ENCODE measurements at regions not wholly inside any gene's neighbourhood (a gene's known extent, or its start where the extent isn't known, plus 50 kb on each side); places are given as distances from the start of the nearest gene placed in this dataset.

DNA sequence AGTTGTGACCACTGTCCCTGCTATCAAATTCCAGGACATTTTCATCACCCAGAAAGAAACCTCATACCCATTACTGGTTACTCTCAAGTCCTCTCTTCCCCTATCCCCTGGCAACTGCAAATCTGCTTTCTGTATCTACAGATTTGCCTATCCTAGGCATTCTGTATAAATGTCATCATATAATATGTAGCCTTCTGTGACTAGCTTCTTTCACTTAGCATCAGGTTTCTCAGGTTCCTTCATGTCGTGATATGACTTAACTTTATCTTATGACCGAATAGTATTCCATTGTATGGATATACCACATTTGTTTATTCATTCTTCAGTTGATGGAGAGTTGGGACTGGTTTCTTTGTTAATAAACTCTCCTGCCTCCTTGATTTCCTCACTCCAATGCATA lies 60.5 kb downstream of the PMAIP1 start:
- Histone ChIP-seq H3K9me3 (ENCODE audit: low read depth) (no peaks in the 10 kb centered on the region), H3K27me3 (peaks cover 3% of the 10 kb centered on the region), H3K4me3 (no peak overlapping the region), H3K36me3 (replicated peaks; ENCODE audit: insufficient read depth, low read depth) (no peaks in the 10 kb centered on the region), H2AFZ (no peak overlapping the region), H3K79me2 (no peaks in the 10 kb centered on the region), H3K4me1 (ENCODE audit: insufficient read depth) (peaks cover 10% of the 10 kb centered on the region), H3K4me2 (no peak overlapping the region), H3K9me2 (replicated peaks; ENCODE audit: insufficient read depth) (no peaks in the 10 kb centered on the region), H3K27ac (no peak overlapping the region), H4K20me1 (ENCODE audit: insufficient read depth, poor library complexity, severe bottlenecking) (no peaks in the 10 kb centered on the region)
- no peak for DNase-seq (ENCODE audit: low spot score)
- TF ChIP-seq EZH2phosphoT487 (IDR thresholded peaks at IDR 0.05; ENCODE audit: low read depth, severe bottlenecking, unreplicated experiment), result no peak
- TF ChIP-seq EZH2 (IDR thresholded peaks at IDR 0.05; ENCODE audit: borderline replicate concordance), result no peak
- TF ChIP-seq, protein P1, sequence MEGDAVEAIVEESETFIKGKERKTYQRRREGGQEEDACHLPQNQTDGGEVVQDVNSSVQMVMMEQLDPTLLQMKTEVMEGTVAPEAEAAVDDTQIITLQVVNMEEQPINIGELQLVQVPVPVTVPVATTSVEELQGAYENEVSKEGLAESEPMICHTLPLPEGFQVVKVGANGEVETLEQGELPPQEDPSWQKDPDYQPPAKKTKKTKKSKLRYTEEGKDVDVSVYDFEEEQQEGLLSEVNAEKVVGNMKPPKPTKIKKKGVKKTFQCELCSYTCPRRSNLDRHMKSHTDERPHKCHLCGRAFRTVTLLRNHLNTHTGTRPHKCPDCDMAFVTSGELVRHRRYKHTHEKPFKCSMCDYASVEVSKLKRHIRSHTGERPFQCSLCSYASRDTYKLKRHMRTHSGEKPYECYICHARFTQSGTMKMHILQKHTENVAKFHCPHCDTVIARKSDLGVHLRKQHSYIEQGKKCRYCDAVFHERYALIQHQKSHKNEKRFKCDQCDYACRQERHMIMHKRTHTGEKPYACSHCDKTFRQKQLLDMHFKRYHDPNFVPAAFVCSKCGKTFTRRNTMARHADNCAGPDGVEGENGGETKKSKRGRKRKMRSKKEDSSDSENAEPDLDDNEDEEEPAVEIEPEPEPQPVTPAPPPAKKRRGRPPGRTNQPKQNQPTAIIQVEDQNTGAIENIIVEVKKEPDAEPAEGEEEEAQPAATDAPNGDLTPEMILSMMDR (IDR thresholded peaks at IDR 0.05; ENCODE audit: poor library complexity), result no peak
- WGBS (ENCODE audit: low lambda C conversion rate, missing lambda C conversion rate), result 98% methylated on average over 2 of the region's 2 CpGs

DNA sequence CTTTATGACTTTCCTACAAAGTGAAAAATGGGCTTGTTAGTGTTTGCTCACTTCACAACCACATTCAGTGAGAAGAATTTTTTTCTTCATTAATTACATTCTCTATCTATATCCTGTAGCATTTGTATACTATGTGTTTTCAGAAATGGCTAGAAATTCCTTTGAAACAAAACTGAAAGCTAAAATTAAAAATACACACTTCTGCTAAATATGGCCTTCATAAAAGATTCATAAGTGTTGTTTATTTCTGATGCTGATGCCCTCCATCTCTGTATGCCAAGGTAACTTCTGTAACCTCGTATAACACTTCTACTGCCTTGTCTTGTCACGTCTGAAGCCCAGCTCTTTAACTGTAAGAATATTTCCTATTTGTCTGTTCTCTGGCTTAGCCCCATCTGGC lies 59.8 kb downstream of the PMAIP1 start:
- DNase-seq (ENCODE audit: low spot score), result no peak
- Histone ChIP-seq H3K9me3 (ENCODE audit: low read depth) (no peaks in the 10 kb centered on the region), H3K4me2 (no peak overlapping the region), H3K9me2 (replicated peaks; ENCODE audit: insufficient read depth) (no peaks in the 10 kb centered on the region), H3K36me3 (replicated peaks; ENCODE audit: insufficient read depth, low read depth) (no peaks in the 10 kb centered on the region), H3K79me2 (no peaks in the 10 kb centered on the region), H3K27me3 (peaks cover 3% of the 10 kb centered on the region), H2AFZ (no peak overlapping the region), H3K4me3 (no peak overlapping the region), H4K20me1 (ENCODE audit: insufficient read depth, poor library complexity, severe bottlenecking) (no peaks in the 10 kb centered on the region), H3K27ac (no peak overlapping the region), H3K4me1 (ENCODE audit: insufficient read depth) (peaks cover 10% of the 10 kb centered on the region)
- TF ChIP-seq EZH2 (IDR thresholded peaks at IDR 0.05; ENCODE audit: borderline replicate concordance) (no peak), EZH2phosphoT487 (IDR thresholded peaks at IDR 0.05; ENCODE audit: low read depth, severe bottlenecking, unreplicated experiment) (no peak)
- TF ChIP-seq, protein P1 (IDR thresholded peaks at IDR 0.05; ENCODE audit: poor library complexity), result no peak
- WGBS (ENCODE audit: low lambda C conversion rate, missing lambda C conversion rate), result 86% methylated on average over 2 of the region's 2 CpGs

DNA sequence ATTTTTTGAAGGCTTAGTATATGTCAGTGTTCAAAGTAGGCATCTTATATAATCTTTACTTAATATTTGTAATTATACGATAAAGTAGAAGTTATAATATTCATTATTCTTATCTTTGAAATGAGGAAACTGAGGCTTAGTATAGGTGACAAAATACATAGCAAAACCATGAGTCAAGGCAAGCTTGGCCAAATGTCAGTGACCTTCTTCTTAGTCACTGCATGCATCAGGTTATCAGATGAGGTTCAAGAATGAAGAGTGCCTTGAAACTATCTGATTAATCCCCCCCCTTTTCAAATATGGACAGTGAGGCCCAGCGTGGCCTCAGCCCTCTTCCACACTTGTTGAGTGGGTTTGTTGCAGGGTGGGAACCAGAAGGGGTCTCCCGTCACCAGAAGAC lies 59.3 kb downstream of the PMAIP1 start:
- TF ChIP-seq EZH2 (IDR thresholded peaks at IDR 0.05; ENCODE audit: borderline replicate concordance) (no peak), EZH2phosphoT487 (IDR thresholded peaks at IDR 0.05; ENCODE audit: low read depth, severe bottlenecking, unreplicated experiment) (no peak)
- TF ChIP-seq, protein P1 (IDR thresholded peaks at IDR 0.05; ENCODE audit: poor library complexity), result no peak
- Histone ChIP-seq H3K9me3 (ENCODE audit: low read depth) (no peaks in the 10 kb centered on the region), H4K20me1 (ENCODE audit: insufficient read depth, poor library complexity, severe bottlenecking) (no peaks in the 10 kb centered on the region), H3K36me3 (replicated peaks; ENCODE audit: insufficient read depth, low read depth) (no peaks in the 10 kb centered on the region), H3K27me3 (peaks cover 3% of the 10 kb centered on the region), H3K79me2 (no peaks in the 10 kb centered on the region), H2AFZ (no peak overlapping the region), H3K4me3 (no peak overlapping the region), H3K4me1 (ENCODE audit: insufficient read depth) (peaks cover 10% of the 10 kb centered on the region), H3K9me2 (replicated peaks; ENCODE audit: insufficient read depth) (no peaks in the 10 kb centered on the region), H3K27ac (no peak overlapping the region), H3K4me2 (no peak overlapping the region)
- DNase-seq (ENCODE audit: low spot score), result no peak
- WGBS (ENCODE audit: low lambda C conversion rate, missing lambda C conversion rate), result 86% methylated on average over 3 of the region's 3 CpGs

DNA sequence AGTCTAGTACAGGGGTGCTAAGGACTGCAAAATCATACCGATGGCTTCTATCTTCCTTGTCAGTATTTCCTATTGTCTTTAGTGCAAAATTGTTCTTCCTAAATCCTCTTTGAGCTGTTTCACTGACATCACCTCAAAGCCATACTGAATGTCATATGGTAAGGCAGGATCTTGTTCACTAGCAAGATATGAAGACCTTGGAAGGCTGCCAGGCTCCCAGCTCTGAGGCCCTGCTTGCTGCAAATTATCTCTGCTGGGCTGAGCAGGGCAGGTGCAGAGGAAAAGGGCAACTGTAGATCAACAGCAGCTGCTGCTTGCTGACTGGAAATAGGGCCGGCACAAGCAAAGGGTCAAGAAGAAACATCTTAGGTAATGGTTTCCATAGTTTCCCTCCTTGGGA lies 58.2 kb downstream of the PMAIP1 start:
- WGBS (ENCODE audit: low lambda C conversion rate, missing lambda C conversion rate), result 58% methylated on average over 2 of the region's 2 CpGs
- no peaks in the 10 kb centered on the region for H3K9me3 ChIP-seq (ENCODE audit: low read depth)
- TF ChIP-seq EZH2 (IDR thresholded peaks at IDR 0.05; ENCODE audit: borderline replicate concordance) (no peak), EZH2phosphoT487 (IDR thresholded peaks at IDR 0.05; ENCODE audit: low read depth, severe bottlenecking, unreplicated experiment) (no peak)
- H2AFZ ChIP-seq, result no peak overlapping the region
- H3K79me2 ChIP-seq, result no peaks in the 10 kb centered on the region
- peaks cover 10% of the 10 kb centered on the region for H3K4me1 ChIP-seq (ENCODE audit: insufficient read depth)
- no peak overlapping the region for H3K27ac ChIP-seq
- DNase-seq (ENCODE audit: low spot score), result peak; percentile 84
- H3K4me2 ChIP-seq, result no peak overlapping the region
- no peaks in the 10 kb centered on the region for H3K9me2 ChIP-seq (replicated peaks; ENCODE audit: insufficient read depth)
- H3K36me3 ChIP-seq (replicated peaks; ENCODE audit: insufficient read depth, low read depth), result no peaks in the 10 kb centered on the region
- no peak overlapping the region for H3K4me3 ChIP-seq
- H4K20me1 ChIP-seq (ENCODE audit: insufficient read depth, poor library complexity, severe bottlenecking), result no peaks in the 10 kb centered on the region
- no peaks in the 10 kb centered on the region for H3K27me3 ChIP-seq
